HG03095 (cell line): ENCODE measurements at regions not wholly inside any gene's neighbourhood (a gene's known extent, or its start where the extent isn't known, plus 50 kb on each side); places are given as distances from the start of the nearest gene placed in this dataset.
"Not testable (repeated sequence)": the region's sequence is repeated elsewhere in the genome, so short reads cannot be mapped to it uniquely, and the experiment has no call there.

Experiments used
- ATAC-seq: cut with Tn5 transposase; IDR thresholded peaks from one replicate; pipeline ENCODE4 v1.9.1; 2021; ENCODE audit warnings: moderate library complexity; ENCODE audit not compliant: unreplicated experiment

- ATAC-seq: no peak
Measured at GRCh38 chr13:55613429-55614187, 1527.1 kb upstream of the PRR20A start.

GRCh38 chr13:55615081-55615480 is 1525.6 kb upstream of the PRR20A start:
- no peak for ATAC-seq

- no peak for ATAC-seq
Measured at GRCh38 chr13:55617241-55617640, 1523.5 kb upstream of the PRR20A start.

- ATAC-seq: no peak
Measured at GRCh38 chr13:55627221-55627620, 1513.5 kb upstream of the PRR20A start.

- ATAC-seq: no peak
Measured at GRCh38 chr13:55632402-55632801, 1508.3 kb upstream of the PRR20A start.

- no peak for ATAC-seq
Measured at GRCh38 chr13:55649485-55649884, 1491.2 kb upstream of the PRR20A start.

- no peak for ATAC-seq
Measured at GRCh38 chr13:55652657-55653056, 1488.1 kb upstream of the PRR20A start.

- no peak for ATAC-seq
Measured at GRCh38 chr13:55653497-55653896, 1487.2 kb upstream of the PRR20A start.

GRCh38 chr13:55654243-55654642 is 1486.5 kb upstream of the PRR20A start:
- no peak for ATAC-seq

- not testable (repeated sequence) for ATAC-seq
Measured at GRCh38 chr13:55660264-55660663, 1480.5 kb upstream of the PRR20A start.

GRCh38 chr13:55660851-55661250 is 1479.9 kb upstream of the PRR20A start:
- no peak for ATAC-seq

GRCh38 chr13:55661505-55661904 is 1479.2 kb upstream of the PRR20A start:
- ATAC-seq: no peak

- no peak for ATAC-seq
Measured at GRCh38 chr13:55664178-55664577, 1476.5 kb upstream of the PRR20A start.

GRCh38 chr13:55669051-55669450 is 1471.7 kb upstream of the PRR20A start:
- ATAC-seq: no peak

- ATAC-seq: no peak
Measured at GRCh38 chr13:55673910-55674309, 1466.8 kb upstream of the PRR20A start.

GRCh38 chr13:55682776-55683175 is 1457.9 kb upstream of the PRR20A start:
- no peak for ATAC-seq

- ATAC-seq: no peak
Measured at GRCh38 chr13:55705526-55705925, 1435.2 kb upstream of the PRR20A start.

GRCh38 chr13:55705971-55706370 is 1434.7 kb upstream of the PRR20A start:
- no peak for ATAC-seq

- ATAC-seq: no peak
Measured at GRCh38 chr13:55714120-55714519, 1426.6 kb upstream of the PRR20A start.

GRCh38 chr13:55727683-55728082 is 1413.0 kb upstream of the PRR20A start:
- no peak for ATAC-seq

GRCh38 chr13:55728247-55728646 is 1412.5 kb upstream of the PRR20A start:
- ATAC-seq: no peak

- no peak for ATAC-seq
Measured at GRCh38 chr13:55745828-55746227, 1394.9 kb upstream of the PRR20A start.

- no peak for ATAC-seq
Measured at GRCh38 chr13:55761986-55762385, 1378.7 kb upstream of the PRR20A start.
